HG03565 (cell line): ENCODE measurements at regions not wholly inside any gene's neighbourhood (a gene's known extent, or its start where the extent isn't known, plus 50 kb on each side); places are given as distances from the start of the nearest gene placed in this dataset.

ENCODE experiments used
- ATAC-seq: cut with Tn5 transposase; IDR thresholded peaks from one replicate; pipeline ENCODE4 v1.9.1; 2021; ENCODE audit warnings: mild to moderate bottlenecking, moderate library complexity; ENCODE audit not compliant: unreplicated experiment

DNA sequence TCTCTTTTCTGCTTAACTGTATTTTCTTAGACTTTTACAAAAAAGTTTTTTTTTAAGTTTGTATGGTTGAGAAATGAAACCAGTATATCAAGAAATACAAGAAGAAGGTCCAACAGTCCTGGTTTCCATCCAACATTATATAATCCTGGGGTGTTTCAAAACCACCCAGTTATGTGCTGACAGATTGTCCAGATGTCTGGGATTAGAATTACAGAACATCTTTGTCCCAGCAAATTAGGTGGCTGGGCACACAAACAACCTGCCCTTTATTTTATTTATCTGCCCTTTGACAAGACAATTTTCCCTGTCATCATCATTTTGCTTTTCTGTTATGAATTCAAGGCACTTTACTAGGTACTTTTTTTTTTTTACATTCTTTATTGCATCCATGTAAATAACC lies 622.1 kb downstream of the PLPP3 start:
- no peak for ATAC-seq

DNA sequence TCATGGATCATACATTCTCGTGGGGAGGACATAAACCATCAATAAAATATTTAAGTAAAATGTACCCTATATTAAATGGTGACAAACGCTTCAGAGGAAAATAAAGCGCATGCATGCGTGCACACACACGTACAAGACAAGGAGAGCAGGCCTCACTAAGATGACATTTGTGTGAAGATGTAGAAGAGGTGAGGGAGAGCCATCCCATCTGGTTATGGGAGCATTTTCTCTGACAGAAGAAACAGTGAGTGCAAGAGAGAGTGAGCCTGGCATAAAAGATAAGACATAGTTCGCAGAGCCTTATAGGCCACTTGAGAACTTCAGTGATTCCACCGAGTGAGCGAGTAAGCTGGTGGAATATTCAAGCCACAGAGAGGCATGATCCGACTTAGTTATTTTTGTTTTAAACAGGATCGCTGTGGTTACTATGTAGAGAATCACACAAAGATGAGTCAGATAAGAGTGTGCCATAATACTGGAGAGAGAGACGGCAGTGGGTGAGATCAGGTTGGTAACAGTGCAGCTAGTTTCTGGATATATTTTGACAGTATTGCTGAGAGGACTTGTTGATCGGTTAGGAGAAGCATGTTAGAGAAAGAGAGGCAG lies 624.2 kb downstream of the PLPP3 start:
- no peak for ATAC-seq

DNA sequence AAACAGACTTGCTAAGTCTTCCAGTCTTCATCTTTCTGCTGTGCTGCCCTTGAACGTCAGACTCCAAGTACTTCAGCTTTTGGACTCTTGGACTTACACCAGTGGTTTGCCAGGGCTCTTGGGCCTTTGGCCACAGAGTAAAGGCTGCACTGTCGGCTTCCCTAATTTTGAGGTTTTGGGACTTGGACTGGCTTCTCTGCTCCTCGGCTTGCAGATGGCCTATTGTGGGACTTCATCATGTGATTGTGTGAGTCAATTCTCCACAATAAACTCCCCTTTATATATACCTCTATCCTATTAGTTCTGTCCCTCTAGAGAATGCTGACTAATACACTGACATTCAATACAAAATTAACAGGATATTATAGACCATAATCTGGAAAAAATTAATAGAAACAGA lies 628.1 kb downstream of the PLPP3 start:
- ATAC-seq = no peak

DNA sequence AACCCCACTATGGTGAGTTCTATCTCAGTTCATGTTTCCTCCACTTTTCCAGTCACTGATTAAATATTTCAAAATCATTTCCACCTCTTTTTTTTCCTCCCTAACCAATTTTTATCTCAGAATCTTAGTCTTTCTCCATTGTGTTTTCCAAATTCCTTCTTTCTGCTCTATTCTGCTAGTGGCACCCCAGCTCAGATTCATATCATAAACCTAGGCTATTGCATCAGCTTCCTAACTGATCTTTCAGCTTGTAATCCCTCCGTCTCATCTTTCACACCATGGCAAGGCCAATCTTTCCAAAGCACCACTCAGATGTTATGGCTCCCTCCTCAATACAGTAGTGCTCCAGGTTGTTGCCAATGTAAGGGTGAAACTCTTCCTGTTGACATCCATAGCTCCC lies 631.9 kb downstream of the PLPP3 start:
- ATAC-seq = no peak

GRCh38 chr1:55943721-55944435 lies 635.5 kb downstream of the PLPP3 start:
- ATAC-seq = no peak

- ATAC-seq = no peak
Measured at GRCh38 chr1:55943012-55943411, 636.4 kb downstream of the PLPP3 start.

- no peak for ATAC-seq
Measured at GRCh38 chr1:55939866-55940265, 639.5 kb downstream of the PLPP3 start.

- no peak for ATAC-seq
Measured at GRCh38 chr1:55938861-55939260, 640.5 kb downstream of the PLPP3 start.

- no peak for ATAC-seq
Measured at GRCh38 chr1:55938376-55938850, 641.0 kb downstream of the PLPP3 start.

GRCh38 chr1:55937840-55938375 lies 641.5 kb downstream of the PLPP3 start:
- no peak for ATAC-seq

DNA sequence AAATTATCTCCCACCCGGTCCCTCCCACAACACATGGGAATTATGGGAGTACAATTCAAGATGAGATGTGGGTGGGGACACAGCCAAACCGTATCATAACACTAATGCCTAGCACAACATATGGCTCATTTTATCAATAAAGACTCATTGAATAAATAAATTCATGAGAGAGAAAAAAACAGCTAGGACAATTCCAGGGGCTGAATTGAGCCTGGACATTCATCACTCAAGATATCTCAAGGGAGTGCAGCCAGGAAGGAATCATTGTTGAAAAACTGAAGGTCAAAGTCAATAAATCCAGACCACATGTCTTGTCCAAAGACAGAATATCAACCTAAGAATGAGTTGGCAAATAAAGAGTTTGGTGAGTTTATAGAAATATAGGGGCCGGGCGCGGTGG lies 644.1 kb downstream of the PLPP3 start:
- ATAC-seq = no peak

DNA sequence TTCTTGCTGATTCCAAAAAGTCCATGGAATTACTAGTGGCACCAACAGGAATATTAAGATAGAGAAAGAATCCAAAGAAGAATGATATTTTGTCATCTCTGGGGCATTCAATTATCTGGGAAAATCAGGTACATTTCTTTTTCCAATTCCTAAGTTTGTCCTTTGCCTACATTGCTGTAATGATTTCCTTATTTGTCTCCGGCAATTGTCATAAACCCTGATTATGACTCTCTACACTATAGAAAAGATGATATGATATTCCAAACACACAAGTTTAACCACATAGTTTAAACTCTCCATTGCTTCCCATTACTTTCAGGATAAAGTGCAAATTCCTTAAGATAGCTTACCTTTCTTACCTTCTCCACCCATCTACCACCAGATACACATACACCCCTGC lies 647.0 kb downstream of the PLPP3 start:
- ATAC-seq = no peak

DNA sequence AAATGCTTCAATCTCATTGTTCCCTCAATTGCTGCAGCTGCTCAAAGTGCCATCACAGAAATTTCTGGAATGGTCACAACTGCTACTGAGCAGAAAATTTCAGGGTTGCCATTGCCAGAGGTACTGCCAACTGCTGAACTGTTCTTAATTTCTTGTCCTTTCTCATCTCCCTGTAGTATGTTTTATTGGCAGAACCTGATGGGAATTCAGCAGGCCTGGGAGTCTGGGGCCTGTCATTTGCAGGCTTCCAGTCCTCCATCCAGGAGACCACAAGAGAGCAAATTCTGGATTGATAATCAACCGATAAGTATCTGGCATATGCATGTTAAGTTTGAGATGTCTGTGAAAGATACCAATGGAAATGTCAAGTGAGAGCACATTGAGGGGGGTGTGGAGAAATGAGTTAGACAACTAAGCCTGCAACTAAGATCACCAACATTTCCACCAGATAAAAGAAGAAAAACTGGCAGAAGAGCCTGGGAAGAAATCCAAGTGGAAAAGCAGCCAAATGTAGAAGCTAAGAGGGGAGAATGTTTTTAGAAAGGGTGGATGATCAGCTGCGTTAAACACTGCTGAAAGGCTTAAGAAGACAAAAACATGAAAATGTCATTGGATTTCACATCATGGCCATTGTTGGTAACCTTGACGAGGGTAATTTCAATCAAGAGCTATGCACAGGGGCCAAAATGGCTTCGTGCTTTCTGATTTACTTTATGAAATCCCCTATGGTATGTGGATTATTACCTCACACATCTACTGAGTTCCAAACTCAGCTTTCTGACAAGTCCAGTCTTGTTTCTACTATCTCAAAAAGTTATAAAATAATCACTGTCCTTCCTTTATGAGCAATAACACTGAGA lies 648.1 kb downstream of the PLPP3 start:
- no peak for ATAC-seq

- ATAC-seq = no peak
Measured at GRCh38 chr1:55929652-55930051, 649.7 kb downstream of the PLPP3 start.

GRCh38 chr1:55928576-55928975 lies 650.8 kb downstream of the PLPP3 start:
- ATAC-seq = no peak

DNA sequence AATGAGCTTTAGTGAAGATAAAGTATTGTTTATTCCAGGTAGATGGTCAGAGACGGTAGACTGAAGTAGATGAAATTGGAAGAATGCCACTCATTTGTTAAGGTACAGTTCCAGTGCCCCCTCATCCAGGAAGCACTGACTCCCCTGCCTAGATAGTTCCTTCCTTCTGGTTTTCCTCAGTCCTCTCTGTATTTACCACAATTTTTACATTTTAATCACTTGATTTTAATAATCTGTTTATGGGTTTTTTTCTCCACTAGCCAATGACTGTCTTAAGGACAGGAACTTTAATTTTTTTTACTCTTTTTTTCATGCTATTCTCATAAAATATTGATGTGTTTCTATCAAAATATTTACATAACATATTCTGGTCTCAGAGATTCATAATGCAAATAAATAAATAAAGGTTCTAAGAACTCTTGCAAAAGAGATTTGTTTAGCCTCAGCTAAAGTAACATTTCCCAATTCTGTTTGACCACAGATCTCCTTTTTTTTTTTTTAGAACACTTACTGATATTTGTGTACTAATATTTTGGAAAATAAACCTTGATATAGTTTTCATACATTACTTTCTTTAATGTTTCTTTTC lies 651.6 kb downstream of the PLPP3 start:
- no peak for ATAC-seq

DNA sequence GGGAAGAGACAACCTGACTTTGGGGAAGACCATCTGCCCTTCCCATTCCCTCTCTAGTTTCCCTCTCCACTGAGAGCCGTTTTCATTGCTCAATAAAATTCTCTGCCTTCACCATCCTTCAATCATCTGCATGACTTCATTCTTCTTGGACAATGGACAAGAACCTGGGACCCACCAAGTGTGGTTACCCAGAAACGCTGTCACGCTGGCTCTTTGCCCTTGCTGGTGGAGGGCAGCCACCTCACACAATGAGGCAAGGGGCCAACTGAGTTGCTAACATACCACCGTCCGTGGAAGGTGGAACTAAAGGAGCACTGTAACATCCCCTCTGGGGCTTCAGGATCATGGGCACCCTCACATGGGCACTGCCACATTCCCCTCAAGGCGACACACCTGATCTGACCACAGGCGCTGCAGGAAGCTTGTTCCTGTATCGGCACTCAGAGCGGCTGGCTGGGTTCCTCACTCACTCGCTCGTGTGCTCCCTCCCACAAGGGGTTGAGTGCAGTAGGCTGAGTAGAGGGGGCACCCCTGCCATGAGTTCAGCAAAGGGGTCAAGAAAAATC lies 652.4 kb downstream of the PLPP3 start:
- no peak for ATAC-seq

- no peak for ATAC-seq
Measured at GRCh38 chr1:55916907-55917306, 662.5 kb downstream of the PLPP3 start.

- no peak for ATAC-seq
Measured at GRCh38 chr1:55916481-55916880, 662.9 kb downstream of the PLPP3 start.

GRCh38 chr1:55913565-55913964 lies 665.8 kb downstream of the PLPP3 start:
- no peak for ATAC-seq

DNA sequence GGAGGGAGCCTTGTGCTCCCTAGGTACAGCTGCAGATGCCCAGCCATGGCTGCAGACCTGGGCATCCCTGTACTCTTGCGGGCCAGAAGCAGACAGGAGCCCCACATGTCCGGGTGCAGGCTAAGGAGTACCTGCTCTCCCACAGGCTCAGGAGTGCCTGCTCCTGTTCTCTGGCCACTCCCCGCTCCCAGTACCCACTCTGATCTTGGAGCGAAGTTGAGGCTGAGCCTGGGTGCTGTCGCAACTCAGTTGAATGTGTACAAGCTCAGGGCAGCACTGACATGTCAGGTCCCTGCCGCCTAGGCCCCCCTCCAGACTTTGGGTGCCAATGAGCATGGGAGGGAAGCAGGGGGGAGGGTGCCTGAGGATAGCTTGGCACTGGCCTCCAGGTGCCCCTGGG lies 666.9 kb downstream of the PLPP3 start:
- no peak for ATAC-seq
